Fibroblast of lung (primary cell): ENCODE measurements at regions not wholly inside any gene's neighbourhood (a gene's known extent, or its start where the extent isn't known, plus 50 kb on each side); places are given as distances from the start of the nearest gene placed in this dataset.

ENCODE experiments used
- DNase-seq, 2 donors: peaks; one replicate each; pipeline versions ENCODE4 v3.0.0 to v3.0.0-alpha.2; 2010; ENCODE audit warnings: low read depth in 2 of 2
- H2AFZ ChIP-seq: 2 replicates; pipeline ENCODE4 v1.5.1; 2012; ENCODE audit warnings: low read length, control low read depth, inconsistent platforms
- H3K27ac ChIP-seq: 2 replicates; pipeline ENCODE4 v1.5.1; 2011; ENCODE audit warnings: low read length, control low read depth; ENCODE audit not compliant: insufficient read depth
- H3K27me3 ChIP-seq: 2 replicates; pipeline ENCODE4 v1.5.1; 2011; ENCODE audit warnings: mild to moderate bottlenecking, low read length; ENCODE audit not compliant: control insufficient read depth, insufficient read depth
- H3K36me3 ChIP-seq: 2 replicates; pipeline ENCODE4 v1.5.1; 2011; ENCODE audit warnings: low read length; ENCODE audit not compliant: control insufficient read depth, insufficient read depth
- H3K4me1 ChIP-seq: 2 replicates; pipeline ENCODE4 v1.5.1; 2011; ENCODE audit warnings: low read length; ENCODE audit not compliant: control insufficient read depth, insufficient read depth; ENCODE audit errors: extremely low read depth
- H3K4me2 ChIP-seq: 2 replicates; pipeline ENCODE4 v1.5.1; 2011; ENCODE audit warnings: low read length, control low read depth; ENCODE audit not compliant: insufficient read depth; ENCODE audit errors: extremely low read depth
- H3K4me3 ChIP-seq, 4 experiments: fragments of 200-600 bp in 1 of 4; sonication (generic) in 1 of 4; replicated peaks in 1 of 4; 2 replicates each; pipeline ENCODE4 v1.5.1; 2011 to 2016; ENCODE audit warnings: low read length in 4 of 4, low read depth in 3 of 4, mild to moderate bottlenecking in 3 of 4, control low read depth in 2 of 4, inconsistent platforms in 1 of 4, mixed read lengths in 1 of 4; ENCODE audit not compliant: insufficient read depth in 1 of 4; ENCODE audit errors: control extremely low read depth in 1 of 4
- H3K79me2 ChIP-seq: 2 replicates; pipeline ENCODE4 v1.5.1; 2012; ENCODE audit warnings: mild to moderate bottlenecking, low read length, inconsistent platforms; ENCODE audit not compliant: control insufficient read depth, insufficient read depth
- H3K9ac ChIP-seq: 2 replicates; pipeline ENCODE4 v1.5.1; 2011; ENCODE audit warnings: mild to moderate bottlenecking, low read length, control low read depth; ENCODE audit not compliant: insufficient read depth
- H3K9me3 ChIP-seq: 2 replicates; pipeline ENCODE4 v1.5.1; 2012; ENCODE audit warnings: low read depth, low read length; ENCODE audit not compliant: control insufficient read depth, insufficient read depth
- H4K20me1 ChIP-seq: 2 replicates; pipeline ENCODE4 v1.5.1; 2011; ENCODE audit warnings: low read length; ENCODE audit not compliant: control insufficient read depth, insufficient read depth; ENCODE audit errors: extremely low read depth
- CTCF ChIP-seq, 2 donors: IDR thresholded peaks in 1 of 2; conservative IDR thresholded peaks in 1 of 2; 1 replicate in 1 of 2; 2 replicates in 1 of 2; pipeline ENCODE4 v1.5.1; 2011 to 2012; ENCODE audit warnings: low read length in 2 of 2, control low read depth in 1 of 2, inconsistent platforms in 1 of 2, low read depth in 1 of 2, mild to moderate bottlenecking in 1 of 2
- EZH2 ChIP-seq: IDR thresholded peaks from 2 replicates; pipeline ENCODE4 v1.5.1; 2012; ENCODE audit warnings: low read length, control low read depth, mild to moderate bottlenecking; ENCODE audit errors: missing control alignments

- TF ChIP-seq CTCF (conservative IDR thresholded peaks at IDR 0.05 in 1 of 2, IDR thresholded peaks at IDR 0.05 in 1 of 2; ENCODE audit: low read depth in 1 of 2, low read length in 2 of 2), result no peak
- TF ChIP-seq EZH2, result no peak
- DNase-seq, result peak; percentile 11 to 17
- no peaks in the 10 kb centered on the region for H3K36me3 ChIP-seq
- no peak overlapping the region for H3K27ac ChIP-seq
- no peaks in the 10 kb centered on the region for H4K20me1 ChIP-seq
- no peaks in the 10 kb centered on the region for H3K4me1 ChIP-seq
- H3K79me2 ChIP-seq, result no peaks in the 10 kb centered on the region
- no peaks in the 10 kb centered on the region for H3K27me3 ChIP-seq
- peak overlapping the region; percentile 59 to 92 (median 68) for H3K4me3 ChIP-seq
- H3K4me2 ChIP-seq, result peak overlapping the region; percentile 100
- H3K9ac ChIP-seq, result no peak overlapping the region
- peak overlapping the region; percentile 91 for H2AFZ ChIP-seq
- H3K9me3 ChIP-seq, result no peaks in the 10 kb centered on the region
Measured at GRCh38 chr3:168250415-168250861, 154.7 kb upstream of the GOLIM4 start.

- peak overlapping the region; percentile 58 for H3K9ac ChIP-seq
- H3K79me2 ChIP-seq, result no peaks in the 10 kb centered on the region
- H2AFZ ChIP-seq, result peak overlapping the region; percentile 91
- H3K4me3 ChIP-seq, result peak overlapping the region; percentile 59 to 92 (median 68)
- peak; percentile 77 to 81 for DNase-seq
- no peaks in the 10 kb centered on the region for H3K4me1 ChIP-seq
- TF ChIP-seq CTCF (conservative IDR thresholded peaks at IDR 0.05 in 1 of 2, IDR thresholded peaks at IDR 0.05 in 1 of 2; ENCODE audit: low read depth in 1 of 2, low read length in 2 of 2), result peak; percentile 15 to 40
- TF ChIP-seq EZH2, result no peak
- H3K27ac ChIP-seq, result peak overlapping the region; percentile 52
- H4K20me1 ChIP-seq, result no peaks in the 10 kb centered on the region
- no peaks in the 10 kb centered on the region for H3K27me3 ChIP-seq
- H3K36me3 ChIP-seq, result no peaks in the 10 kb centered on the region
- no peaks in the 10 kb centered on the region for H3K9me3 ChIP-seq
- peak overlapping the region; percentile 100 for H3K4me2 ChIP-seq
Measured at GRCh38 chr3:168249550-168250414, 154.1 kb upstream of the GOLIM4 start.

GRCh38 chr3:168249205-168249549 lies 153.5 kb upstream of the GOLIM4 start:
- H3K9ac ChIP-seq, result peak overlapping the region; percentile 58
- H3K4me3 ChIP-seq, result peak overlapping the region; percentile 59 to 92 (median 68)
- H3K4me2 ChIP-seq, result peak overlapping the region; percentile 100
- DNase-seq, result peak; percentile 29 to 50
- H4K20me1 ChIP-seq, result no peaks in the 10 kb centered on the region
- H2AFZ ChIP-seq, result peak overlapping the region; percentile 91
- H3K9me3 ChIP-seq, result no peaks in the 10 kb centered on the region
- H3K79me2 ChIP-seq, result no peaks in the 10 kb centered on the region
- no peaks in the 10 kb centered on the region for H3K27me3 ChIP-seq
- H3K27ac ChIP-seq, result peak overlapping the region; percentile 47
- H3K36me3 ChIP-seq, result no peaks in the 10 kb centered on the region
- no peak for TF ChIP-seq CTCF (conservative IDR thresholded peaks at IDR 0.05 in 1 of 2, IDR thresholded peaks at IDR 0.05 in 1 of 2; ENCODE audit: low read depth in 1 of 2, low read length in 2 of 2)
- no peaks in the 10 kb centered on the region for H3K4me1 ChIP-seq
